Right lobe of liver (tissue), 6 donors: ENCODE measurements at regions not wholly inside any gene's neighbourhood (a gene's known extent, or its start where the extent isn't known, plus 50 kb on each side); places are given as distances from the start of the nearest gene placed in this dataset.

Experiments used
- ATAC-seq, 4 donors: fragments of 200-7000 bp; cut with Tn5 transposase; one replicate each; pipeline ENCODE4 v1.9.1; 2020; ENCODE audit warnings: mild to moderate bottlenecking in 4 of 4, moderate library complexity in 4 of 4
- DNase-seq, 3 donors: peaks; one replicate each; pipeline ENCODE4 v3.0.0-alpha.2; 2020
- H3K27ac ChIP-seq, 3 donors: fragments of 200-600 bp; one replicate each; pipeline ENCODE4 v1.8.0; 2022
- H3K27me3 ChIP-seq, 2 donors: fragments of 200-600 bp; one replicate each; pipeline ENCODE4 v1.8.0; 2022
- H3K36me3 ChIP-seq, 4 donors: fragments of 200-600 bp; sonication (generic) in 1 of 4; one replicate each; pipeline versions ENCODE4 v1.5.1 to v1.8.0; 2017 to 2022; ENCODE audit warnings: control low read depth in 1 of 4
- H3K4me1 ChIP-seq, 4 donors: fragments of 200-600 bp; sonication (generic) in 1 of 4; one replicate each; pipeline versions ENCODE4 v1.5.1 to v1.8.0; 2017 to 2022; ENCODE audit warnings: control low read depth in 1 of 4
- H3K4me3 ChIP-seq, 3 donors: fragments of 200-600 bp; one replicate each; pipeline ENCODE4 v1.8.0; 2022
- H3K9me3 ChIP-seq, 4 donors: fragments of 200-600 bp; sonication (generic) in 1 of 4; one replicate each; pipeline versions ENCODE4 v1.5.1 to v1.8.0; 2017 to 2022; ENCODE audit warnings: control low read depth in 1 of 4
- CTCF ChIP-seq, 4 donors: fragments of 200-600 bp in 3 of 4; fragments of 450-650 bp in 1 of 4; IDR thresholded peaks; one replicate each; pipeline versions ENCODE4 v1.5.1 to v1.8.0; 2016 to 2022; ENCODE audit warnings: antibody characterized with exemption in 4 of 4, mild to moderate bottlenecking in 2 of 4
- POLR2A ChIP-seq: fragments of 450-650 bp; IDR thresholded peaks from one replicate; pipeline ENCODE4 v1.6.1; 2017; ENCODE audit warnings: antibody characterized with exemption, mild to moderate bottlenecking
- WGBS: methylation state at CpG from one replicate; pipeline ENCODE4 v1.1.6; 2018; ENCODE audit warnings: low coverage, low lambda C conversion rate; ENCODE audit not compliant: insufficient coverage; ENCODE audit errors: missing lambda C conversion rate; 5-methylcytosine and 5-hydroxymethylcytosine counted together
- intact Hi-C, 2 donors: fragments of 100-400 bp; cut with DNase I; formaldehyde crosslinking; loops; one replicate each; pipeline versions ENCODE4 v1.11.2 to v1.14.1; 2022
- donor health status: DM: no; HTN: yes; CAD: no.
- donor health status: DM: no; HTN: no; CAD: no.
- donor health status: DM: no; HTN: no; CAD: no.
- donor health status: DM: no; HTN: yes; CAD: no.
- donor health status: DM: no; HTN: yes; CAD: no.

DNA sequence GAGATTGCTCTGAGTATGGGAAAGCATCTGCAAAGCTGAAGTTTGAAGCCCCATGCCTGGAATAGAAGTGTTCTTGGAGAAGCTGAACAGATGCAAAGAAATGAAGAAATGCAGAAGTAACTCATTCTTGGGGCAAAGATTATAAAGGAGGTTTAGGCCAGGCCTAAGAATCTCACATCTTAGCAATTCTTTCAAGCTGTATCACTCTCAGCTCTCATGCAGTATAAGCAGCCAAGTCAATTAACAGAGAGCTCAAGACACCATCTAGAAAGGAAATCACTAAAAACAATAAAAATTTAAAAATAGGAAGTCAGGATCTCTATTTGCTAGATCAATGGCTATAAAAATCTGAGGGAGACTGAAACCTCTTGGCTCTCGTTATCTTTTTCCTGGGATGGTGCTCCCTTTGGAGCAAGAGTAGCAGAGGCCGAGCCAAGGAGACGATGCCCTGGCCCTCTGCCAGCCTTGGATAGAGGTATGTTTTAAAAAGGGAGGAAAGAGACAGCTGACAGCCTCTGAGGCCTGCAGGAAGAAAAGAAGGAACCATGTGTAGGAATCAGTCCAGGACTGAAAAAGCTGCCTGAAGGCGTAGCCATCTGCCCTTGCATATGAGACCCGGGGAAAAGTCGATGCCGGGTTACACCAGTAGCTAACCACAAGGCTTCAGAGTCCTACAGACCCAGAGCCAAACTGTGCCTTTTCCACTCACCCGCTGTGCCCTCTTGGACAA is 229.8 kb downstream of the BLID start:
- DNase-seq (no peak), ATAC-seq (peak; percentile 30 to 52 (median 47))
- intact Hi-C loops: no loop called here
- Histone ChIP-seq H3K4me1 (no peaks in the 10 kb centered on the region), H3K4me3 (no peak overlapping the region), H3K27me3 (no peaks in the 10 kb centered on the region), H3K27ac (no peak overlapping the region), H3K36me3 (no peaks in the 10 kb centered on the region), H3K9me3 (no peaks in the 10 kb centered on the region)
- no peak for TF ChIP-seq CTCF (IDR thresholded peaks at IDR 0.05)
- no peak for TF ChIP-seq POLR2A
- 47% methylated on average over 8 of the region's 8 CpGs for WGBS

DNA sequence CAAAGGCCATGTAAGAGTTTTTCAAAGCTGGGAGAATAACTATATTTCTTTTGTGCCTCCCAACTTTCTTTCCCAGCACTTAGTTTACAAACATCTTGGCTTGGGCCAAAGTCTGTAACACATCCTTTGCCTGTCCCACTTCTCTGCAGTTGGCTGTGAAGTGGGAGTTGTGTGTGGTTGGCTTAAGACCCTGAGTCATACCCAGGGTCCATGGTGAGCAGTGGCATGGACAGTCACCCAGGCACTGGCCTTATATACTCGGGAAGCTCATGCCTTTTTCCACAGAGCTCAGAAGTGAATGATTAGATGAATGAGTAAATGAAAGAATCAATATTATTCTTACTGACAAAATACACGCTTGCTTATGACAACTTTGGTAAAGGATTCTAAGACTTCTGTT is 231.4 kb downstream of the BLID start:
- Histone ChIP-seq H3K4me3 (no peak overlapping the region), H3K4me1 (no peaks in the 10 kb centered on the region), H3K27me3 (no peaks in the 10 kb centered on the region), H3K9me3 (no peaks in the 10 kb centered on the region), H3K36me3 (no peaks in the 10 kb centered on the region), H3K27ac (no peak overlapping the region)
- WGBS: 73% methylated on average over 2 of the region's 2 CpGs
- no peak for TF ChIP-seq CTCF (IDR thresholded peaks at IDR 0.05)
- TF ChIP-seq POLR2A: no peak
- ATAC-seq (no peak), DNase-seq (no peak)
- intact Hi-C loops: no loop called here

- no peaks in the 10 kb centered on the region for H3K27me3 ChIP-seq
- H3K27ac ChIP-seq: no peak overlapping the region
- no peak overlapping the region for H3K4me3 ChIP-seq
- ATAC-seq (no peak), DNase-seq (no peak)
- TF ChIP-seq CTCF (IDR thresholded peaks at IDR 0.05) (no peak), POLR2A (no peak)
- no peaks in the 10 kb centered on the region for H3K36me3 ChIP-seq
- H3K9me3 ChIP-seq: no peaks in the 10 kb centered on the region
- no peaks in the 10 kb centered on the region for H3K4me1 ChIP-seq
- intact Hi-C loops: no loop called here
- WGBS: 87% methylated on average over 4 of the region's 4 CpGs
These were observed 234.2 kb downstream of the BLID start for GRCh38 chr11:121881806-121882205.

- Histone ChIP-seq H3K36me3 (no peaks in the 10 kb centered on the region), H3K9me3 (no peaks in the 10 kb centered on the region), H3K4me1 (no peaks in the 10 kb centered on the region), H3K4me3 (no peak overlapping the region), H3K27ac (no peak overlapping the region), H3K27me3 (no peaks in the 10 kb centered on the region)
- DNase-seq (no peak), ATAC-seq (no peak)
- WGBS: 64% methylated on average over 6 of the region's 6 CpGs
- intact Hi-C loops: no loop called here
- TF ChIP-seq CTCF (IDR thresholded peaks at IDR 0.05) (no peak), POLR2A (no peak)
These were observed 238.9 kb downstream of the BLID start for GRCh38 chr11:121877152-121877551.
